B cell (primary cell): ENCODE measurements at regions not wholly inside any gene's neighbourhood (a gene's known extent, or its start where the extent isn't known, plus 50 kb on each side); places are given as distances from the start of the nearest gene placed in this dataset.

Experiments
- ATAC-seq: fragments of 200-7000 bp; cut with Tn5 transposase; one replicate; pipeline ENCODE4 v1.10.0; 2021; ENCODE audit warnings: low read depth, mild to moderate bottlenecking, moderate number of reproducible peaks, moderate library complexity
- CTCF ChIA-PET: fragments of 350-600 bp; sonication (Branson Sonifier 250); formaldehyde crosslinking; loops from one replicate; lab custom pipeline; 2021; ENCODE audit warnings: antibody characterized with exemption, inconsistent platforms; lab: Charles Lee
- POLR2A ChIA-PET: fragments of 350-600 bp; sonication (Branson Sonifier 250); formaldehyde crosslinking; loops from one replicate; lab custom pipeline; 2021; ENCODE audit warnings: antibody characterized with exemption; lab: Charles Lee
- DNase-seq: peaks from one replicate; pipeline ENCODE4 v3.0.0; 2013
- H2AFZ ChIP-seq: 2 replicates; pipeline ENCODE4 v1.6.1; 2012; ENCODE audit warnings: mild to moderate bottlenecking, low read depth, low read length; ENCODE audit not compliant: insufficient read depth, poor library complexity, severe bottlenecking
- H3K27ac ChIP-seq, 2 donors: 1 replicate in 1 of 2; 2 replicates in 1 of 2; pipeline ENCODE4 v1.5.1; 2012 to 2013; ENCODE audit warnings: low read length in 2 of 2, mild to moderate bottlenecking in 2 of 2, moderate library complexity in 1 of 2
- H3K27me3 ChIP-seq, 4 experiments: fragments of 200-600 bp in 1 of 4; sonication (generic) in 1 of 4; replicated peaks in 1 of 4; 1 replicate in 2 of 4; 2 replicates in 2 of 4; pipeline versions ENCODE4 v1.6.1 to v1.7.0; 2013 to 2016; ENCODE audit warnings: low read length in 3 of 4, mild to moderate bottlenecking in 2 of 4, mixed read lengths in 1 of 4, moderate library complexity in 1 of 4; ENCODE audit not compliant: insufficient read depth in 4 of 4, control insufficient read depth in 3 of 4; ENCODE audit errors: control extremely low read depth in 1 of 4
- H3K36me3 ChIP-seq, 2 experiments: replicated peaks in 1 of 2; 1 replicate in 1 of 2; 2 replicates in 1 of 2; pipeline versions ENCODE4 v1.6.1 to v1.7.1; 2013; ENCODE audit warnings: low read length in 1 of 2; ENCODE audit not compliant: insufficient read depth in 2 of 2, control insufficient read depth in 1 of 2; ENCODE audit errors: control extremely low read depth in 1 of 2, extremely low read depth in 1 of 2
- H3K4me1 ChIP-seq, 2 donors: fragments of 200-600 bp in 1 of 2; sonication (generic) in 1 of 2; 1 replicate in 1 of 2; 2 replicates in 1 of 2; pipeline versions ENCODE4 v1.5.1 to v1.6.1; 2013 to 2017; ENCODE audit warnings: low read length in 2 of 2; ENCODE audit not compliant: control insufficient read depth in 2 of 2, insufficient read depth in 2 of 2
- H3K4me2 ChIP-seq: replicated peaks from 2 replicates; pipeline ENCODE3; 2012; ENCODE audit warnings: mild to moderate bottlenecking, low read depth, low read length; ENCODE audit not compliant: poor library complexity, severe bottlenecking
- H3K4me3 ChIP-seq, 5 experiments: fragments of 200-600 bp in 1 of 5; sonication (generic) in 1 of 5; 1 replicate in 3 of 5; 2 replicates in 2 of 5; pipeline versions ENCODE4 v1.5.1 to v1.7.0; 2011 to 2016; ENCODE audit warnings: low read length in 4 of 5, mild to moderate bottlenecking in 4 of 5, low read depth in 2 of 5, control low read depth in 1 of 5, moderate library complexity in 1 of 5; ENCODE audit not compliant: insufficient read depth in 1 of 5; ENCODE audit errors: control extremely low read depth in 1 of 5, extremely low read depth in 1 of 5
- H3K79me2 ChIP-seq: fragments of 200-600 bp; sonication (generic); one replicate; pipeline ENCODE4 v1.6.0; 2016; ENCODE audit warnings: low read length; ENCODE audit not compliant: control insufficient read depth, insufficient read depth
- H3K9ac ChIP-seq: fragments of 200-600 bp; sonication (generic); 2 replicates; pipeline ENCODE4 v1.6.1; 2017; ENCODE audit warnings: mild to moderate bottlenecking, low read length, moderate library complexity
- H3K9me3 ChIP-seq, 3 donors: one replicate each; pipeline versions ENCODE4 v1.6.1 to v1.7.1; 2013; ENCODE audit warnings: low read length in 2 of 3; ENCODE audit not compliant: control insufficient read depth in 2 of 3, insufficient read depth in 1 of 3; ENCODE audit errors: control extremely low read depth in 1 of 3
- H4K20me1 ChIP-seq: 2 replicates; pipeline ENCODE4 v1.6.0; 2012; ENCODE audit warnings: mild to moderate bottlenecking, low read length; ENCODE audit not compliant: insufficient read depth, control insufficient read depth, poor library complexity, severe bottlenecking
- H3K27ac Mint-ChIP-seq: one replicate; pipeline ENCODE4 v1.8.0; 2021; ENCODE audit warnings: mixed read lengths
- H3K27me3 Mint-ChIP-seq: one replicate; pipeline ENCODE4 v1.8.0; 2021; ENCODE audit warnings: mixed read lengths
- H3K4me1 Mint-ChIP-seq: one replicate; pipeline ENCODE4 v1.8.0; 2021; ENCODE audit warnings: mixed read lengths
- H3K4me3 Mint-ChIP-seq: one replicate; pipeline ENCODE4 v1.8.0; 2021; ENCODE audit warnings: mixed read lengths
- H3K9me3 Mint-ChIP-seq: one replicate; pipeline ENCODE4 v1.8.0; 2022; ENCODE audit warnings: mixed read lengths; ENCODE audit not compliant: insufficient read depth
- EZH2 ChIP-seq: IDR thresholded peaks from 2 replicates; pipeline ENCODE4 v1.6.1; 2012; ENCODE audit warnings: borderline replicate concordance, low read depth, mild to moderate bottlenecking, moderate library complexity, low read length; ENCODE audit not compliant: insufficient read depth, poor library complexity, severe bottlenecking
- WGBS: methylation state at CpG from one replicate; pipeline ENCODE4 v1.1.5; 2013; ENCODE audit warnings: missing lambda C conversion rate; ENCODE audit not compliant: insufficient coverage; 5-methylcytosine and 5-hydroxymethylcytosine counted together
- intact Hi-C: fragments of 100-400 bp; cut with micrococcal nuclease; formaldehyde crosslinking; loops from one replicate; pipeline ENCODE4 v1.10.0; 2022
- TF ChIP-seq, protein P1 (sequence below): fragments of 200-600 bp; IDR thresholded peaks from one replicate; pipeline ENCODE4 v1.8.0; 2022; ENCODE audit warnings: antibody characterized with exemption, mild to moderate bottlenecking

GRCh38 chr7:155206318-155207020, 91.2 kb upstream of the INSIG1 start:
- no peaks in the 10 kb centered on the region for H4K20me1 ChIP-seq
- POLR2A ChIA-PET = interaction anchor here (2.4 kb wide), 1 partner anchor 90 kb away, joined by 11 read pairs; the partner anchor contains the start of gene INSIG1
- intact Hi-C loops = loop anchor here (1.0 to 5.0 kb wide), 2 partner anchors 278 to 516 kb away; no protein-coding TSS in a partner anchor
- Mint-ChIP-seq H3K27me3 (no peaks in the 10 kb centered on the region), H3K9me3 (no peaks in the 10 kb centered on the region), H3K4me1 (peaks cover 20% of the 10 kb centered on the region), H3K4me3 (peak overlapping the region; percentile 88), H3K27ac (peak overlapping the region; percentile 89)
- peaks cover 0 to 2% (median 0%) of the 10 kb centered on the region in 3 donors for H3K9me3 ChIP-seq
- ATAC-seq (peak; percentile 37), DNase-seq (peak; percentile 85)
- CTCF ChIA-PET = interaction anchor here (0.6 to 2.7 kb wide), 8 partner anchors 10 to 279 kb away, joined by 3 to 12 read pairs (median 4); partner anchors contain the start of gene INSIG1
- peak overlapping the region; percentile 67 for H2AFZ ChIP-seq
- no peaks in the 10 kb centered on the region for H3K79me2 ChIP-seq
- no peaks in the 10 kb centered on the region for H3K27me3 ChIP-seq
- H3K9ac ChIP-seq = peak overlapping the region; percentile 73
- TF ChIP-seq EZH2 = no peak
- TF ChIP-seq, protein P1, sequence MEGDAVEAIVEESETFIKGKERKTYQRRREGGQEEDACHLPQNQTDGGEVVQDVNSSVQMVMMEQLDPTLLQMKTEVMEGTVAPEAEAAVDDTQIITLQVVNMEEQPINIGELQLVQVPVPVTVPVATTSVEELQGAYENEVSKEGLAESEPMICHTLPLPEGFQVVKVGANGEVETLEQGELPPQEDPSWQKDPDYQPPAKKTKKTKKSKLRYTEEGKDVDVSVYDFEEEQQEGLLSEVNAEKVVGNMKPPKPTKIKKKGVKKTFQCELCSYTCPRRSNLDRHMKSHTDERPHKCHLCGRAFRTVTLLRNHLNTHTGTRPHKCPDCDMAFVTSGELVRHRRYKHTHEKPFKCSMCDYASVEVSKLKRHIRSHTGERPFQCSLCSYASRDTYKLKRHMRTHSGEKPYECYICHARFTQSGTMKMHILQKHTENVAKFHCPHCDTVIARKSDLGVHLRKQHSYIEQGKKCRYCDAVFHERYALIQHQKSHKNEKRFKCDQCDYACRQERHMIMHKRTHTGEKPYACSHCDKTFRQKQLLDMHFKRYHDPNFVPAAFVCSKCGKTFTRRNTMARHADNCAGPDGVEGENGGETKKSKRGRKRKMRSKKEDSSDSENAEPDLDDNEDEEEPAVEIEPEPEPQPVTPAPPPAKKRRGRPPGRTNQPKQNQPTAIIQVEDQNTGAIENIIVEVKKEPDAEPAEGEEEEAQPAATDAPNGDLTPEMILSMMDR = no peak
- peak overlapping the region; percentile 42 to 87 for H3K27ac ChIP-seq
- no peaks in the 10 kb centered on the region for H3K36me3 ChIP-seq
- whole genome bisulfite sequencing = 14% methylated on average over 17 of the region's 20 CpGs
- H3K4me3 ChIP-seq = peak overlapping the region in 4 of 5 experiments; percentile 33 to 61 (median 52)
- H3K4me1 ChIP-seq = peaks cover 19 to 23% of the 10 kb centered on the region in 2 donors
- peak overlapping the region; percentile 98 for H3K4me2 ChIP-seq
